Jurkat, Clone E6-1 (cell line): ENCODE measurements at regions not wholly inside any gene's neighbourhood (a gene's known extent, or its start where the extent isn't known, plus 50 kb on each side); places are given as distances from the start of the nearest gene placed in this dataset.
"Not testable (repeated sequence)": the region's sequence is repeated elsewhere in the genome, so short reads cannot be mapped to it uniquely, and the experiment has no call there.

Source experiments
- DNase-seq: peaks from one replicate; pipeline ENCODE4 v3.0.0-alpha.2; 2011; ENCODE audit warnings: low read depth, low spot score
- H3K4me3 ChIP-seq: 2 replicates; pipeline ENCODE4 v1.5.1; 2011; ENCODE audit warnings: mild to moderate bottlenecking, low read length, control low read depth, moderate library complexity

GRCh38 chr2:191476901-191477300, 201.0 kb upstream of the NABP1 start:
- no peak overlapping the region for H3K4me3 ChIP-seq
- no peak for DNase-seq

DNA sequence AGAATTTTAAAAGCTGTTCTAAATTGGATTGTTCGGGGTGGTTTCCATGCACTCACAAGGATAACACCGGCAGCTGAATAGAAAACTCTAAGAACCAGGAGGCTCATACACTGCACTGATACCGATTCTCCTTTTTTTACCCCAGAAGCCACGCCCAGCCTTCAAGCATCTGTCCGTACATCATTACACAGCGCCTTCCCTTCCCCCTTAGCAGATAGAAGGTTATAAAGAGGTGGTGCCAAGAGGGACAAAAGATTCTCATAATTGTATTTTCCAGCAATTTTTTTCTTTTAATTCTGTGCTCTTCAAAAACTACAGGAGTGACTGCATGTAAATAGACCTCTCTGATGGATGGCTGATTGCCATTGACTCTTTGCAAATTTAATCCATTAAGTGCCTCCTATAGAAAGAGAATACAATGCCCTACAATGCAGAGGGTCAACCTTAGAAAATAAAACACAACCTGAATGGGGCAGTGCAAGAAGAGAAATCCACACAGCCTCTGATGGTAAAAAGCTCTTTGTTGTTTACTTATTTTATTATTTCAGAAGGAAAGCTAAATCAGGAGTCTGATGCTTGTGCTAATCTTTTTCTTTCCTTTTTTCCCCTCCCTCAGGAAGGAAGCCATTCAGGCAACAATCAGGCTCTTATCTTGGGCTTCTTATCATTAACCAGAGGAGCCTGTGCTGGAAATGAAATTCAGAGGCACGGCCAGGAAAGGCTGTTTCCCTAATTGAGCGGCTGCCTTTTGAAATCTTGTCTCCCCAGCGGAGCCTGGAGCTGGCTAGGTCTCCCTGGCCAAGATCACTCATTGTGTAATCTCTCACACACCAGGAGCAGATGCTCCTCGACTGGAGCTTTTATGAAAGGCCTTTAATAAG, 198.9 kb upstream of the NABP1 start:
- no peak overlapping the region for H3K4me3 ChIP-seq
- no peak for DNase-seq

- no peak for DNase-seq
Measured at GRCh38 chr2:191479680-191480023, 198.3 kb upstream of the NABP1 start.

GRCh38 chr2:191481305-191482070, 196.4 kb upstream of the NABP1 start:
- H3K4me3 ChIP-seq = no peak overlapping the region
- DNase-seq = no peak

More at GRCh38 chr2:191479680-191480023, 198.3 kb upstream of the NABP1 start:
- no peak overlapping the region for H3K4me3 ChIP-seq

GRCh38 chr2:191483117-191483516, 194.8 kb upstream of the NABP1 start:
- DNase-seq = no peak
- H3K4me3 ChIP-seq = no peak overlapping the region

DNA sequence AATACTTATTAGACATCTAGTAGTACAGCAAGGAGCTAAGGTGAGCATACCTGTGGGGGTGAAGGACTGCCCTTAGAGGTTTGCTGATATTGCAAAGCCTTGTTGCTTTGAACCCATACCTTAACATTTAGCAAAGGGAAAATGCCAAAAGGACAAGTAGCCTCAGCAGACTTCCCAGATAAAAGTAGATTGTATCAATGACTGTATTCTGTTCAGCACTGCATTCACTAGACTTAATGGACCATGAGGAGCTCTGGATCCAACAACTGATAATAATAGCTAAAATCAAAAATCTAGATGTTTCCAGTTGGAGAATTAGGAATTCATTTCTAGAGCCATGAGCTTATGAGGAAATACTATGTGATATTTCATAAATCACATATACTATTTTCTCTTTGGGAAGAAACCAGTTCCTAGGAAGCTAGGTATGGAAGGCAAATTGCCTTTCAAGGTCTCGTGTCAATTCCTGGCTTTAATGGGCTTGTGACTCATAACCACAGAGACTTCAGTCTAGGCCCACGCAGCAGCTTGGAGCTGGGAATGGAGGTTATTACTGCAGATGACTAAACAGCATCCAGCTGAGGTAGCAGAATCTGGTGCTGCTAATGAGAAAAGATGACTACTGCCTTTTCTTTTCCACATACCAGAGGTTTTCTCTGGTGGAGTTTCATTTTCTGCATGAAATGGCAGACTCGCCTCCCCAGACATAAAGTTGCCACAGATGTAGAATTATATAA, 191.2 kb upstream of the NABP1 start:
- DNase-seq = no peak
- no peak overlapping the region for H3K4me3 ChIP-seq

DNA sequence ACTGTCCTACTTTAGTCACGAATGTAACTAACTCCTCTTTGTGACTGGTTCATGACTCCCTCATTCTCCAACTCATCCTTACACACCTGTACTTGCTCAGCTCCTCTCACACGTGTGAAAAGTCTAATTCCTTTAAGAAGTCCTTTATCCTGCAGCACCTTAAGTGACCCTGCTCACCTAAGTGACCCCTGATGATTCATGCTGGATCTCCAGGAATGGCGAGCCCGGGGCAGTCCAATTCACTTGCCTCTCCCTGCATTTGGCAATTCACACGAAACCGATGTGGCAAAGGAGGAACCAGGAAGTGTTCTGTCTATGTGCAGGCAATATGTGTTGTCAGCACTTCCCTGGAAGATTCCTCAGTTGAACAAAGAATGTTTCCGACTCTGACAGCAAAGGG, 189.8 kb upstream of the NABP1 start:
- no peak overlapping the region for H3K4me3 ChIP-seq
- DNase-seq = no peak

DNA sequence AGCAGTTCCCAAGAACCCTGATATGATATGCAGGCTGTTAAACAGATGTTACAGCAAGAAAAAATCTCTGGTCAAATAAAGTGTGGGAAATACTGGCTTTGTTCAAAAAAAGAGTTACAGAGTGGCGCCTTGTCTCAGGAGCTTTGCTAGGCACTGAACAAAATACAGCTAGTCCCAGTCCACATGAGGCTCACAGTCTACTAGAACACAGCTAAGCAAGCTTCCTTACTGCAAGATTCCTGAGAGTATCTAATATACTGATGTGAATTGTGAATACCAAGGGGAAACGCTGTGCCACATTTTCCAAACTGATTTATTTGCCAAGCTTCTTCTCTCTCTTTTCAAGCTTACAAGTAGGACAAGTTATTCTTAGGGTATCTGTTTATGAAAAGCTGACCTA, 188.8 kb upstream of the NABP1 start:
- no peak overlapping the region for H3K4me3 ChIP-seq
- DNase-seq = no peak

DNA sequence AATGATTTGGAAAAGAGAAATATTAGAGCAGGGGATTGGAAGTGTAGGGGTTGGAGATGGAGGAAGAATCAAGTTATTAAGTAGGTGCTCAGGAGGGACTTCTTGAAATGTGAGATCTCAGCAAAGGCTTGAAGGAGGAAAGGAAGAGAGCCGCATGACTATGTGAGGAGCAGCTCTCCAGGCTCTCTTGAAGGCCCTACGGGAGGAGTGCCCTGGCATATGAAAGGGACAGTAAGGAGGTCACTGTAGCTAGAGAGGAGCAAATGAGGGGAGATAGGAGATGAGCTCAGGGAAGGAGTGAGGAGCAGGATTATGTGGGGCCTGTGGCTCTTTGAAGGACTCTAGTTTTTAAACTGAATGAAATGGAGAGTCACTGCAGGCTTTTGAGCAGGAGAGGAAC, 181.1 kb upstream of the NABP1 start:
- H3K4me3 ChIP-seq = no peak overlapping the region
- DNase-seq = no peak

- H3K4me3 ChIP-seq = no peak overlapping the region
- DNase-seq = no peak
Measured at GRCh38 chr2:191497822-191498221, 180.1 kb upstream of the NABP1 start.

DNA sequence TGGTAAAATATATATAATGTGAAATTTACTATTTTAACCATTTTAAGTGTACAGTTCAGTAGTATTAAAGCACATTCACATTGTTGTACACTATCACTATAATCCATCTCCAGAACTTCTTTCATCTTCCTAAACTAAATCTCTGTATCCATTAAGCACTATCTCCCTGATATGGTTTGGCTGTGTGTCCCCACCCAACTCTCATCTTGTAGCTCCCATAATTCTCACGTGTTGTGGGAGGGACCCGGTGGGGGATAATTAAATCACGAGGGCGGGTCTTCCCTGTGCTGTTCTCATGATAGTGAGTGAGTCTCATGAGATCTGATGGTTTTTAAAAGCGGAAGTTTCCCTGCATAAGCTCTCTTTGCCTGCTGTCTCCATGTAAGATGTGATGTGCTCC, 178.9 kb upstream of the NABP1 start:
- no peak overlapping the region for H3K4me3 ChIP-seq
- no peak for DNase-seq

GRCh38 chr2:191499874-191500565, 177.9 kb upstream of the NABP1 start:
- no peak for DNase-seq
- no peak overlapping the region for H3K4me3 ChIP-seq

- no peak for DNase-seq
- H3K4me3 ChIP-seq = no peak overlapping the region
Measured at GRCh38 chr2:191500566-191500883, 177.4 kb upstream of the NABP1 start.

DNA sequence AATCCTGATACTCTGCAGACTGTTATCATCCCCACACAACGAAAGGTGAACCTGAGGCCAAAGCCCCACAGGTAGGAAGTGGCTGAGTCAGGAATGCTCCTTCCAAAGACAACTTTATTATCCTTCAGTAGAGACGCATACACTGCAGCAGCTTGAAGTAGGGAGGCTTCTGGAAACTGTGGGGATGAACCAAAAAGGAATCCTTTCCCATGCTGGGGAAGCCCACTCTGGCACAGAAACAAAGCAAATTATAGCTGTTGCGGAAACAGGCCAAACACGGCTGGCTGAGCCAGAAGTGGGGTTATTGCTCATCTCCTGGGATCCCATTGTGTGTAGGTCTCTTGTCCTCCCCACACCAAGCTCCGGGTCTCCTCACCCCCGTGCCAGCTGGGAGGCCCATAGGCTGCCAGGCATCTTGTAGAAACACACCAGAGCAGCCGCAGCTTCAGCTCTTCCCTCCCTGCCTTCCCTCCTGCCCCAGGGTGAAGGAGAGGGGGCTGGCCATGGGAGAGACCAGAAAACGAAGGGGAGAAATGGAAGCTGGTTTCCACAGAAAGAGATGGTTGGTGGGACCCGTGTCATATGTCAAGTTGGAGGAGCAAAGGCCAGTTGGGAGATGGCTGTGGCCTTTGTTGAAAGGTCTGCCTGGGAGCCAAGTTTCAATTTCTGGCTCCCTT, 176.9 kb upstream of the NABP1 start:
- no peak for DNase-seq
- no peak overlapping the region for H3K4me3 ChIP-seq

DNA sequence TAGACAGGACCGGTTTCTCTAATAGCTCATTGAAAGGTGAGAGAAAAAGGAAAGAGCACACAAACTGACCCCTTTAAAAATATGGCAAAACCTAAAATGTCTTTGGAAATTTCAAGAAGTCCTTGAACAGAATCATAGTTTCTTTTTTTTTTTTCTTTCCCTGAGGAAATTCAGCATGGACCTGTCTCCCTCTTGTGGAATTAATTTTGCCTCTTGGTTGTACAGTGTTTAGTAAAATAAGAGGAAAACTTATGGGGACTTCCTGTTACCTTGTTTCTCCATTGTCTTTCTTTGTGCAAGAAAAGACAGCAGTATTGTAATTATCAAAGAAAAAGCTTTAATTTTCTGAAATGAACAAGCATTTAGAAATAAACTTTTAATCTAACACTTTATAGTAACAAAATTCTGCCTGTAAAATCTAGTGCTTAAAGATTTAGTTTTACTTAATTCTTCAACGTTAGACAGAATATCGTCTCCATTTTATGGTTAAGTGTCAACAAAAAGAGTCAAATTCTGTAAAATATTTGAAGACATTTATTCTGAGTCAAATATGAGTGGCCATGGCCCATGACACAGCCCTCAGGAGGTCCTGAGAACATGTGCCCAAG, 176.3 kb upstream of the NABP1 start:
- DNase-seq = no peak
- H3K4me3 ChIP-seq = no peak overlapping the region

- no peak overlapping the region for H3K4me3 ChIP-seq
Measured at GRCh38 chr2:191506515-191506914, 171.4 kb upstream of the NABP1 start.

GRCh38 chr2:191507252-191507853, 170.6 kb upstream of the NABP1 start:
- H3K4me3 ChIP-seq, DNase-seq: not testable (repeated sequence)

More at GRCh38 chr2:191506515-191506914, 171.4 kb upstream of the NABP1 start:
- DNase-seq = no peak

GRCh38 chr2:191508738-191509137, 169.2 kb upstream of the NABP1 start:
- DNase-seq = no peak

More at GRCh38 chr2:191508738-191509137, 169.2 kb upstream of the NABP1 start:
- no peak overlapping the region for H3K4me3 ChIP-seq
